Fibroblast of skin of right quadriceps (primary cell): ENCODE measurements at regions not wholly inside any gene's neighbourhood (a gene's known extent, or its start where the extent isn't known, plus 50 kb on each side); places are given as distances from the start of the nearest gene placed in this dataset.
"Not testable (repeated sequence)": the region's sequence is repeated elsewhere in the genome, so short reads cannot be mapped to it uniquely, and the experiment has no call there.

ENCODE experiments used
- DNase-seq: peaks from one replicate; pipeline ENCODE4 v3.0.0-alpha.2; 2013

DNA sequence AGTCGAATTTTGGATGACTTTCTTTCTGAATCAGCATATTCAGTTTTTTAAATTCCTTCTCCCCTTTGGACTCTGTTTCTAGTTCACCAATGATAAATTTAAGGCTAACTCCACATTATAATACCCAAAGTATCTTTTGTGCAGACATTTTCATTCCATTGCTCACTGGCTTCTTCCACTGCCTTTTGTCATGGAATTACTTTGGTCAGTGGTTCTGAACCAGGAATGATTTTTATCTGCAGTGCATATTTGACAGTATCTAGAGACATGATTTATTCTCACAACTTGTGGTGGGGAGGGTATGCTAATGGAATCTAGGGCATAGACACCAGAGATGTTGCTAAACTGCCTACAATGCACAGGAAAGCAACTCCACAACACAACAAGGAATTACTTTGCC, 234.4 kb upstream of the PRKD1 start:
- DNase-seq = no peak

DNA sequence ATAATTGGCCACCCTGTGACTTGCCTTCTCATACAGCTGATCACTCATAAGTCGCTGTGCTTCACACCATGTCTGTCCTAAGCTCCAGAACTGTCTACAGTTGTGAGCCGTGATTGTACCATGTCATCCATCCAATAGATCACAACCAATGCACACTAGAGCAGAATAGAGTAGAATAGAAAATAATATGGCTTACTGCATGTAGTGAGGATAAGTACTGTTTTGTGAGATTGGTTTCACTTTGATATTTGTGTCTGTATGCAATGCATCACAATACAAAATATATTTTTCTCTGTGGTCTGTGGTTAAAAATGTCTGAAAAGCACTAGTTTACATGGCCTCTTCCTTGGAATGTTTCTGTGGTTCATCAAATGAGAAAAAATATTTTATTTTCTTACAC, 237.6 kb upstream of the PRKD1 start:
- DNase-seq = no peak

DNA sequence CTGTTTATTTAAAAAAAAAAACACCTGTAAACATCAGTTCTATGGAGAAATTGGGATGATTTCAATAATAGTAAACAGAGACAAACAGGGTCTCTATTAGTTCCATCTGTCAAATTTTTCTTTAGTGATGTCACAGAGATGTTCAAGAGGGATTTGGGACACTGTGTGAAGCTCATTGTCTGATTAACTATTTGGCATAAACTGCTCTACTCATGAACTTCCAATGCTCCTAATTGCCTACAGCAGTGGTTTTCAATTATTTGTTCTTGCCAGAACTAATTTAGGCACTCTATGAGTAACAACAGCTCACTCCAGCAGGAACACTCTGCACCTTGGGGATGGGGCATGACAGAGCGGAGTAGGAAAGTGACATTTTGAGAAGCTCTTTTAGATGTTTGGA, 250.1 kb upstream of the PRKD1 start:
- peak; percentile 56 for DNase-seq

DNA sequence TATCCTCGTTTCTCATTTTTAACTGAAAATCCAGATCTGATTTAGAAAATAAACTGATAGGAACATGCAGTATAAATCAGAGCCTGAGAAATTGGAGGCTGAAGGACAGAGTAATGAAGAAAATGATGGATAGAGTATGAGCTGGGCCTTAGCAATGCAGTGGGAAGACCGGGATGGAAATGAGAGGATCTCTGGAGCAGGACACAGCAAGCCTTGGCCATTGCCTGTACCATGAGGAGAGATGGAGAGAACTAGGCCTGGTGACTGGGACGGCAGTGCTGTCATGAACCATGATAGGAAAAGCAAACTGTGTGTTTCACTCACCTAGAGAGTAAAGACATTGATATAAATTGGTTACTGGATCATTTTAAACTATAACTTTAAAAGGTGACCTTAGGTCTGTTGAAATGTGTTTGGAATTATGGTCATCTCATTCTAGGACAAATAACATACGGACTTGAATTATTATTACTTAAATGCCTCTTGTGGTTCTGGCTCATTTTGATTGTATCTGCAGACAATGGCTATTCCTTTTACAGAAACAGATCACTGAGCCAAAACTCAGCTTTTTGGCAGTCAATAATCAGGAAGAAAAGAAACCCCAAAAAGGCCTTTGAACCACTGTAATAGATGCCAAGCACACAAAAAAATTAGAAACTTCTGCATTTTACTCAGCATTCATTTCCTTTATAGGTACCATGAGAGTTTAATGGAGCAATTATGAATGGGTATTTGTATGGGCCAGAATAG, 251.9 kb upstream of the PRKD1 start:
- DNase-seq = no peak

DNA sequence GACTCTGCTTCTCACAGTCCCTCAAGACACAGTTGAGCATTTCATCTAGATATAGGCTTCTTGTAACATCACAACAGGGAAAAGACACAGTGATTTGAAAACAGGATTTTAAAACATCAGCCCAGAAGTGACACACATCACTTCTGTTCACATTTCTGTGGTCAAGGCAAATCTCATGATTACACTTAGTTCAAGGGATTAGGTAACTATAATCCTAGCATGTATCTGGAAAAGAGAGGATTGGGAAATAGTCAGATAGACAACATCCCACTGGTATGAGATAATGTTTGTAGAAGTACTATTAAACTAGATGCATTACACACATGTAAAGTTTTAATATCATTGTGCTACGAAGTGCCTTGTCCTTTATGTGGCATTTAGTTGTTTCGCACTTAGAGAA, 252.6 kb upstream of the PRKD1 start:
- DNase-seq = peak; percentile 47

DNA sequence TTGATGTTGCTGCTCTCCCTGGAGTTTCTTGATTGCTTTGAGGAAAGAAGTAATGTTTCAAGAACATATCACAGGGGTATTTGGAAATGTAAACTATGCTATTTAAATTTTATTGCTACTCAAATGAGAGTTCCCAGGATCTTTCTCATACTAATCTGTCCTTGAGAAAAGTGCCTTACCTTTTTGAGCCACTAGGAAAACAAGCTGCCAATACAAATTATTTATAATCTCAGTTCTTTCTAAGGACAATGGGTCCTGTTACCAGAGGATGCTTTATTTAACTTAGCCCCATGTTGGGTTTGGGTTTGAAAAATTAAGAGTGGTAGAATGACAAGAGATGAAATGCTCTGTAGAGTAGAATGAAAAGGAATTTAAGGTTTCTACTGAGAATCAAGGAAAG, 258.2 kb upstream of the PRKD1 start:
- no peak for DNase-seq

DNA sequence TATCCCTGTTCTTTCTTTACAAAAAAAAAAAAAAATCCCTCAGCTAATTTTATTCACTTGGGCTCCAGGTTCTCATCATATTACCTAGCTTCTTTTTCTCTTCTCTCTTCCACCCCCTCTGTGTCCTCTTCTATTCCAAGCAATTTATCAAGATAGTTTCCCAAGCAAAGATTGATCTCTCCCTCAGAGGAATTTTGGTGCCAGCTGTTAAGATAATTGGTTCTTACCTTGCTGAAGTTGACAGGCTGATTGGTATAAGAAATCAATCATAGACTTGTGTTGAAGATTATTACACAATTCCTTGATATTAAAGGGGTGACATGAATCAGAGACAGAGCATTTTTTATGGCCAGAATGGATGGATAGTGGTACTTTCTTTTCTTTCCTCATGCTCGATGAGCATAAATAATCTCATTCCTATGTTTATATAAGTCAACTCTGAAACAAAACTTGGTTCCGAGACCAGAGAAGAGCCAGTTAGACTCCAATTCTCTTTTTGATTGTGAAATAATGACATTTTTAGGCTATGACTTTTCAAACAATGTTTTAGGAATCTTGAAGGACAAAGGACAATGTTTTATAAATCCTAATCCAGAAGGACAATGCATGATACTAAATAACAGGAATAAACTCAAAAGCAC, 264.1 kb upstream of the PRKD1 start:
- DNase-seq = peak; percentile 28

DNA sequence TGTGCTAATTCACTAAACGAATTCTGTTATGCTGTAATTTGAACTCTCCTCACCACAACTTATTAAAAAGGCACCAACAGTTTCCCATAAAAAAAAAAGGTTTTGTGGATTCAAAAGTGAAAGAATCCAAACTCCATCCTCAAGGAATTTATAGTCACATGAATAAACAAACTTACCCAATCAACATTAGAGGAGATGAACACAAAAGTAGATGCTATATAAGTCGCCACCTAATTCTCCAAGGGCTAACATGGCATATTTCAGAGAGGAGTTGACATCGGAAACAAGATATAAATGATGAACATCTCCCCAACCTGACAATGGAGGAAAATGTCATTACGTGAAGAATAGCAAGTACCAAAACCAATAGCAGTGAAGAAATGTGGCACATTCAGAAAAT, 265.5 kb upstream of the PRKD1 start:
- peak; percentile 37 for DNase-seq

DNA sequence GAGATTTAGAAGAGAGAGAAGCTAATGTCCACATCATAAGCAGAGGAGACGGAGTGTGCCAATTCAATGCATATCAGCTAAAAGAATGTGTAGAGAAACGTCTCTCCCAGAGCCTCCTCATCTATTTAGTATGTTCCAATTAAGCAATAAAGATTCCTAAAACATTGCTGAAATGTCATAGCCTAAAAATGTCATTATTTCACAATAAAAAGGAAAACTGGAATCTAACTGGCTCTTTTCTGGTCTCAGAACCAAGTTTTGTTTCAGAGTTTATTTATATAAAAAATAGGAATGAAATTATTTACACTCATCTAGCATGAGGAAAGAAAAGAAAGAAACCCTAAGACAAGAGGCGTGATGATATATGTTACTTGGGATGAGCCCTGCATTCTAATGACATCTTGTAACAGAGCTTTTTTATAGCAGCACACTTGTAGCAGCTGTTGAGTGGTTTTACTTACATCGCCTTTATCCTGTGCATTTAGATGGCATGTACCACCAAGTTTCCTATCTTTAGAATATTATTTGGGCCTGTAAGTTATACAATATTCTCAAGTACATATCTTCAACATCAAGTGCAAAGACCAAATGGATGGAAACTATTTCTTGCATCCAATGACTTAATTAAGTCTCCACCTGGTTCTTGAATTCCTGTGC, 266.3 kb upstream of the PRKD1 start:
- DNase-seq = peak; percentile 98

DNA sequence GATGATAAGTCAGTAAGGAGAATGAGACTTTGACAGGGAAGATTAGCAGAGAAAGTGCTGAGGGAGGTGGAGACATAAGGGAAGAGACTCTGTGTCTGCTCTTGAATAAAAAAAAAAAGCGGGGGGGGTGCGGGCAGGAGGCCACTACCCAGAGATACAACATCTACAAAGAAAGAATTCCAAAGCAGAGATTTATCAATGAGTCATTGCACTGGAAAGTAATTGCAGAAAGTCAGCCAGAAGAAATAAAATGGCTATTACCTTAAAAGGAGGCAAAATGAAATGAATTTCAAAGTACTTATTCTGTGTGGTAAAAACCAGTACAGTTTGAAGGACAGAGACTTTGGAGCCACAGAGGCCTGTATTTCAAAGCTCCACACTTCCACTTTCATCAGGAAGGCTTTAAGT, 267.1 kb upstream of the PRKD1 start:
- peak; percentile 97 for DNase-seq

DNA sequence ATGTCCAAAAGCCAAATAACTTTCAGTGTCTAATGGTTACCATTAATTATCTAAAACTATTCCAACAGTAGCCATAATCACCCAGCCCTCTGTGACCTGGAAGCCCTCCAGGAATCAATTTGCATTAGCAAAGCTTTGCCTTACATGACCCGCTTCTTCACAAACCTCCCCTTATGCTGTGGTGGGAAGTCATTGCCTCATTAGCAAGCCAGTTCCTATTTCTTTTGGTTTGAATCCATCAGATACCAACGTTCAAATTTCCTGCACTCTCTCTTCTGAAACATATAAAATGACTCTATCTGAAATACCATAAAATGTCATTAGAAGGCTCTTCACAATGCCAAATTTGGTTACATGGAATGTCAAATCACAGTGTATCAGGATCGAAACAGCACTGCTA, 268.3 kb upstream of the PRKD1 start:
- DNase-seq = peak; percentile 93

DNA sequence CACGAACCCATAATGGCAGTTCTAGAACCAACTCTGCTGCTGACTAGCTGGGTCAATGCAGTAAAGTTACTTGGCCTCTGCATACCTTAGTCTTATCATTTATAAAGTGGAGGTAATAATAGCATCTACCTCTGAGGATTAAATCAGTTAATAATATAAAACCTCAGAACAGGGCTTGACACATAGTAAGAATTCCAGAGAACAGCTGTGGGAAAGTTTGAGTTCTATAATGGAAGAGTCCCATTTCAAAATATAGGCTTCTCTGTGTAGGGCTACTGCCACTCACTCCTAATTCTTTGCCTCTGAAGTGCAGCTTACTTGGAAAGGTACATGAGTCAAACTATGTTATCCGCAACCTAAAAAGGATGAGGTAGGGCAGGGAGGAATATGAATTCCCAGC, 269.2 kb upstream of the PRKD1 start:
- DNase-seq = no peak

DNA sequence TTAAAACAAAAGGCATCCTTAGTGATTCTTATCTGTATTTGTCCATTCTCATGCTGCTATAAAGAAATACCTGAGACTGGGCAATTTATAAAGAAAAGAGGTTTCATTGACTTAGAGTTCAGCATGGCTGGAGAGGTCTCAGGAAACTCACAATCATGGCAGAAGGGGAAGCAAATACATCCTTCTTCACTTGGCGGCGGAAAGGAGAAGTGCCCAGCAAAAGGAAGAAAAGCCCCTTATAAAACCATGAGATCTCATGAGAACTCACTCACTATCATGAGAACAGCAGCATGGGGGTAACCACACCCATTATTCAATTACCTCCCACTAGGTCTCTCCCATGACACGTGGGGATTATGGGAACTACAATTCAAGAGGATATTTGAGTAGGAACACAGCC, 271.1 kb upstream of the PRKD1 start:
- not testable (repeated sequence) for DNase-seq

DNA sequence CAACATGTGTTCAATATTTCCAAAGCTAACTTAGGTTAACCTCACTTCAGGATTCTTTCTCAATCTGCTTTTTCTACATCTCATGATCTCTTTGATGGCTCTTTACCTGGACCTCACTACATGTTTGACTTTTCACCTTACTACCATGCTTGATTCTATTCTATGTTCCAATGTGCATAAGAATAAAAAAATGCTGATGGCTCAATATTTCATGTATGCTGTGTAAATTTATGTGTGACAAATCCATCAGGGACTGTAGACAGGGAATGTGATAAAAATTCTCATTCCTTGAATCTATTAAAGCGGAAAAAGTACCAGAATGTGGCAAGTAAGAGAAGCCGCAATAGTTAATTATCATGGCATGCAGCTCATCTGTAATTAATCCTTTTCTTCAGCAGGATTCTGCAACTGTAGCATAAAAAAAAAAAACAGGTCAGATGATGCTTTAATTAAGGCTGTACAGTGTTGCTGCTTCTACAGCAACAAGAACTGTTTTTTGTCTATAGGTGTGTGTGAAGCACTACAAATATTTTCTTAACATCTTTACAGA, 276.9 kb upstream of the PRKD1 start:
- DNase-seq = peak; percentile 40

DNA sequence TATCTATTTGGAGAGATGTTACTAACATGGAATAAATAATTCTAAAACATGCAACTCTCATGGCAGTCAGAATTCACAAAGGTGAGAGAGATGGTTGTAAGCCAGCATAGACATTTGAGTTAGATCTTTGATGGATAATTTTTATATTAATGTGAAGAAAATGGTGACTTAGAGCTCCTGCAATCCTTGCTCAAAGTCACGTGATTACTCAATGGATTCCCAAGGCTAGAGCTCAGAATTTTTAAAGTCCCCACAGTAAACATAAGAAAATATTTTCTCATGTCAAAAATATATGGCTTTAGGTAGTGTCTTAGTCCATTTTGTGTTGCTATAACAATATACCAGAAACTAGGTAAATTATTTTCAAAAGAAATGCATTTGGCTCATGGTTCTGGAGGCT, 281.5 kb upstream of the PRKD1 start:
- DNase-seq = no peak

DNA sequence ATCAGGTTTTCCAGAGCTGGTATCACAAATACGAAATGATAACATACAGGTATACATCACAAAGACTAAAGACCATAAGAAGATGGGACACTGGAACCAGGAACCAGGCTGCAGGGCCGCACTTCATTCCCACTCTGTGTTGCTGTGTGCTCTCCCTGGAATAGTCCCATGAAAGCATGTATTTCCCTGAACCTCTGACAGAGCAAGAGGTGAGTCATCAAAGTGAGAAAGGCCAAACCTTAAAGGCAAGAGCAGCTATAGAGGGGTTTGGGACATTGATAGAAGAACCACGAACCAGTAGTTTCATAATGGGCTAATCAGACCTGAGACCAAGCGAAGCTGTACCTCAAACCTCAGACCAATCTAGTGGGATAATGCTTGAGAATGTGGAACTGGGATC, 283.0 kb upstream of the PRKD1 start:
- DNase-seq = peak; percentile 59

DNA sequence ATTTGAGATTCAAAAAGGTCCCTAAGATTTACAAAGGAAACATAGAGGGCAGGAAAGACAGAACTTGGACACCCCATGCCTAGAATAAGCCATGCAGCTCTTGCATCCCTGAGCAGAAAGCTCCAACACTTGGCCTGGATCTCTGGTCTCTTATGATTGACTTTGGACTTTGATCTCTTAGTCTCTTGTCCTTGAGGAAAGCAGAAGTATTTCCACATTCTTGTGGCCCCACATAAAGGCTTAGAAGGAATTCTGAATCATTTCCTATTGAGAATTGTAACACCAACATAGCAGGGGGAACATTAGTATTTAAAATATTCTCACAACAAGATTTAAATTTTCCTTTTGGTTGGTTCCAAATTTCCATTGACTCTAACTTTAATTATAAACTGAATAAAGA, 283.7 kb upstream of the PRKD1 start:
- DNase-seq = peak; percentile 68

DNA sequence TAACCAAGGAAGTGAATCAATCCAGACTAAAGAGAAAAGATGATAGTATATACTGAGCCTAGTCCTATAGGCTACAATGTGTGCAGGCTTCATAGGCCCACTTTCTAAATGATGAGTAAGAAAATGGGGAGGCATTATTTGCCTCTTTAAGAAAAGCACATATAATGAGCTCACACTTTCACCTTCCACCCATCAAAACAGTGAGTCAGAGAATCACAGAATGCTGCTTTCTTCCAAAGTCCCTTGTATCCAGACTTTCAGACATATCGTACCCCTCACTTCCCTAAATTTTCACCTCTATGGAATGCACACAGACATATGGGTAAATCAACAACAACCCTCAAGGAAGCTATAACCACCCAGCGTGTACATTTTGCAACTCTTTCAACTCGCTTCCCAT, 286.4 kb upstream of the PRKD1 start:
- DNase-seq = peak; percentile 74

DNA sequence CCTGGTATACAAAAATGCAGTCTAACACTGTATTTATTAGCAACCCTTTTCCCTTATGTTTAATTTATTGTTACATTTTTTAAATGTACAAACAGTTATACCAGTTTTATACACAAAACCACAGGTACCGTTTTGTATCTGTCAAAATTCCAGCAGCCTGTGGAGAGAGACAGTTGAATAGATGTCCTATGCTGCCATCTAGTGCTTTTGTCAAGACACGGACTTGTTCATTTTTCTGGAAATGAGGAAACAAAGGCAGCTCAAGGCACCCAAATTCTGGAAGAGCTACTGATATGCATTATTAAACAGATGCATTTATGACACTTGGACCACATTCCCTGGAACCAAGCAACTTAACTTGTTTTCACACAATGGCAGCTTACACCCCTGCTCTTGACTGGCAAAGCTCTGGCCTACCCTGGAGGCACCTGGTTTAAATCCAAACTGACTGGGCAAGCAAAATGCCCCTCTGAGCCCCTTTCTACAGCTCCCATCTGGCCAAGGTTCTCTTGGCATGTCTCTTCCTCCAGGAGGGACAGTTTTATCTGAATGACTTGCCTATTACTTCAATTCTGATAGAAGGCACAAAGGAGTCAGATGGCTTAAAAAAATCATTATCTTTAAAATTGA, 286.9 kb upstream of the PRKD1 start:
- DNase-seq = peak; percentile 76

DNA sequence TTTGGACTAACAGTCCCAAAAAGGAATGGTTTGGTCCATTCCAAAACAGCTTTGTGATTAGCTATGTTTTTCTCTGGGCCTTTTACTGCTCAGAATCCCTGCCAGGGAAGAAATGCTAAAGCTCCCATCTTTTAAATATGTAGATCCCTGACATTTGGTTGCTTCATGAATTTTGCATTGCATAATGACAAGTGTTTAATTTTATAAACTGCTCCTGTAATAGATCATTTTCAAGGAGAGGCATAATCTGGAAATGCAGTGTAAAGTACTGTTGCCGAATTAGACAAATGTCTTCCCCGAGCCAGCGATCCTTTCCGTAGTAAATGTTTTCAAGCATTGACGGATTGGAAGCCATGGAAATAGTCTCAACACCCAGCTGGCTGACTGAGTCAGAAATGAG, 291.3 kb upstream of the PRKD1 start:
- DNase-seq = no peak

DNA sequence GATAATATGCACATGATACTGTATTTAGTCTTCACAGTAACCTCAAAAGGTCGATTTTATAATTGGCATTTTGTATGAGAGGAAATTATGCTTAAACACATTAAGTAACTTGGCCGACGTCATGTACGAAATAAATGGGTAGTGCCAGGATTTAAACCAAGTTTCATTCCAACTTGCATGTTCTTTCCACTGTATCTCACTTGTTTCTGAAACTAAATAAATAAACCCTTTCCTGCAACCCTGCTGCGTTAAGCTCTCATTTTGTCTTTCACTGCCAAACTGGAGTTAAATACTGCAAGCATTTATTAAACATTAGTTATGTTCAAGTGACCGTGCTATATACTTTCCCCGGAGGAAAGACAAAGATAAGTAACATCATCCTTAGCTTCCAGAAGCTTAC, 293.9 kb upstream of the PRKD1 start:
- no peak for DNase-seq

DNA sequence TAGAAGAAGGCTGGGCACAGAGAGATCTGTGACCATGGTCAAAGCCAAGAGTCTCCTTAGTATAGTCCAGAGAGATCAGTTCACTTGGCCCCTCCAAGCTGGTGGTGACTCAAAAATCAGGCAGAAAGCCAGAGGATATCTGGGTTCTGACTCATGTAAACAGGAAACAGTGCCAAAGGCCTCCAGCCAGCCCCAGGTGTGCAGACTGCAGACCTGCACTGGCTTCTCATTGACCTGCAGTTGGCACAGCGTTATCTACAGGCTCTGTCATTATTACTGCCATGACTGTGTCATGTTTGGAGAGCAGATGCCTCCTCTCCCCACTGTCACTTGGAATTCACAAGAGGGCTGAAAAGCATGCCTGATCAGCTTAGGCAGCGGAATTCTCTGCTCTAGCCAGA, 295.7 kb upstream of the PRKD1 start:
- DNase-seq = peak; percentile 75

DNA sequence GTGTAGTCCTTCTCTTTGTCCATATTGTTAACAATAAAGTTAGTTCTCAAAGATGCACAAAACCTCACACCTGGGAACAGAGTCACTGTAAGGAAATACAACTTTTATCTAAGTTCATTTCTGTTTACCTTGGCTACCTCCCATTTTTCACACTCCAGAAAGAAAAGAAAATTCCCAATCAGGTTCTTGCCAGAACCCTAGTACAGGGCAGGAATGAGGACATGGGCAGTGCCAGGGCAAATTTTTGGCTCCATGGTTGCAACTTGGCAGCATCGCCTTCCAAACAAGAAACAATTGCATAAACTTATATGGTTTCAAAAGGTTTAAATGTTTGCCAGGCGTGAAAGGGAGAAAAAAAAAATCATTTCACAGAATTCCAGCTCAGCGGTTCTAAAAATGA, 296.3 kb upstream of the PRKD1 start:
- DNase-seq = no peak

DNA sequence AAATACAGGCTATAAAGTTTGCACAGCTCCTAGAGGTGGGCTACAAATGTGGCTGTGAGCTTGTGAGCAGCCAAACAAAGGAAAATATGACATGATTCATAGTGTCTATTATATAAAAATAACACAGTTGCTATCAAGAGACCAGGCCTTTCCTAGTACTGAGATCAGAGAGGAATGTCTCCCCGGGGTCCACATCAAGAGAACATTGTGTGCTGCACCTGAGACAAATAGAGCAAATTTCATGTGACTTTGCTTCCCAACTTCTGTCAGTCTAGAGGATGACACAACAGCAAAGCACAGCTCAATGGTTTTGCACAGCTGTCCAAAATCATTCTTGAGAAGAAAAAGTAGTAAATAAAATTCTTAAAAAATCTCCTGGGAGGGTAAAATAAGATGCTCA, 297.5 kb upstream of the PRKD1 start:
- no peak for DNase-seq
